HFFc6 (cell line): ENCODE measurements at regions not wholly inside any gene's neighbourhood (a gene's known extent, or its start where the extent isn't known, plus 50 kb on each side); places are given as distances from the start of the nearest gene placed in this dataset.

Experiments used
- DNase-seq: peaks from one replicate; pipeline ENCODE4 v3.0.0-alpha.2; 2018
- H3K27ac Mint-ChIP-seq: 2 replicates; pipeline ENCODE4 v1.8.0; 2020; ENCODE audit warnings: mild to moderate bottlenecking, mixed read lengths
- H3K27me3 Mint-ChIP-seq: 2 replicates; pipeline ENCODE4 v1.8.0; 2021; ENCODE audit warnings: mild to moderate bottlenecking, moderate library complexity, mixed read lengths; ENCODE audit not compliant: insufficient read depth
- H3K36me3 Mint-ChIP-seq: 2 replicates; pipeline ENCODE4 v1.8.0; 2021; ENCODE audit warnings: low read depth, mixed read lengths
- H3K4me1 Mint-ChIP-seq: 2 replicates; pipeline ENCODE4 v1.8.0; 2020; ENCODE audit warnings: low read depth, mixed read lengths
- H3K4me3 Mint-ChIP-seq: 2 replicates; pipeline ENCODE4 v1.8.0; 2020; ENCODE audit warnings: mild to moderate bottlenecking, moderate library complexity, mixed read lengths
- H3K9me3 Mint-ChIP-seq: 2 replicates; pipeline ENCODE4 v1.8.0; 2020; ENCODE audit warnings: mild to moderate bottlenecking, mixed read lengths
- CTCF ChIP-seq: fragments of 200-600 bp; sonication (generic); IDR thresholded peaks from 2 replicates; pipeline ENCODE4 v1.5.0; 2021; ENCODE audit warnings: antibody characterized with exemption, mild to moderate bottlenecking

GRCh38 chr2:153808679-153809078 lies 63.0 kb upstream of the GALNT13 start:
- Mint-ChIP-seq H3K36me3 (no peaks in the 10 kb centered on the region), H3K9me3 (peaks cover 5% of the 10 kb centered on the region; the same call in 1 of the 2 replicates), H3K4me1 (no peaks in the 10 kb centered on the region), H3K4me3 (no peak overlapping the region), H3K27me3 (no peaks in the 10 kb centered on the region), H3K27ac (no peak overlapping the region)
- DNase-seq: no peak
- TF ChIP-seq CTCF: no peak

GRCh38 chr2:153811516-153811915 lies 60.2 kb upstream of the GALNT13 start:
- peaks cover 14% of the 10 kb centered on the region for H3K9me3 Mint-ChIP-seq
- H3K4me1 Mint-ChIP-seq: no peaks in the 10 kb centered on the region
- no peak for DNase-seq
- no peak for TF ChIP-seq CTCF
- no peaks in the 10 kb centered on the region for H3K36me3 Mint-ChIP-seq
- H3K4me3 Mint-ChIP-seq: no peak overlapping the region
- H3K27ac Mint-ChIP-seq: no peak overlapping the region
- no peaks in the 10 kb centered on the region for H3K27me3 Mint-ChIP-seq

DNA sequence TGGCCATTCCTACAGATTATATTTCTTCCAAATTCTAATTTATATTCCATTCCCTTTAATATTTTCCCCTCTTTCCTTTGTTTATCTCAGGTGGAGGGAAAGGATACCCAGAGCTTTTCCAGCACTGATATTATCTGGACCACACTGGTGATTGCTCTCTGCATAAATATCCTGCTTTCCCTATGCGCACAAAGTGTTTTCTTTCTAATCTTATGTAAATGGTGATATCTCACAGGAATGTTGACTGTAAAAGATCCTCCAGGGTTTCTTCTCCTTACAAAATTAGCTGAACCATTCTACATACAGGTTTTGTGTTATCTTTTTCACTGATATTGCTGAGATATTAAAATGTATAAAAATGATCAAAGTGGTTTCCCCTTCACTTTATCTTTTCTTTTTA lies 59.1 kb upstream of the GALNT13 start:
- Mint-ChIP-seq H3K9me3 (peaks cover 19% of the 10 kb centered on the region), H3K27me3 (no peaks in the 10 kb centered on the region), H3K36me3 (no peaks in the 10 kb centered on the region), H3K4me1 (no peaks in the 10 kb centered on the region), H3K4me3 (no peak overlapping the region), H3K27ac (no peak overlapping the region)
- no peak for DNase-seq
- no peak for TF ChIP-seq CTCF

GRCh38 chr2:153818242-153818641 lies 53.5 kb upstream of the GALNT13 start:
- H3K36me3 Mint-ChIP-seq: no peaks in the 10 kb centered on the region
- no peaks in the 10 kb centered on the region for H3K4me1 Mint-ChIP-seq
- H3K27ac Mint-ChIP-seq: no peak overlapping the region
- no peaks in the 10 kb centered on the region for H3K27me3 Mint-ChIP-seq
- H3K4me3 Mint-ChIP-seq: no peak overlapping the region
- no peak for DNase-seq
- TF ChIP-seq CTCF: no peak
- peaks cover 49% of the 10 kb centered on the region for H3K9me3 Mint-ChIP-seq

GRCh38 chr2:153819074-153819473 lies 52.6 kb upstream of the GALNT13 start:
- Mint-ChIP-seq H3K27me3 (no peaks in the 10 kb centered on the region), H3K36me3 (no peaks in the 10 kb centered on the region), H3K4me1 (no peaks in the 10 kb centered on the region), H3K9me3 (peaks cover 49% of the 10 kb centered on the region), H3K27ac (no peak overlapping the region), H3K4me3 (no peak overlapping the region)
- DNase-seq: no peak
- TF ChIP-seq CTCF: no peak

GRCh38 chr2:153819501-153819900 lies 52.2 kb upstream of the GALNT13 start:
- H3K4me3 Mint-ChIP-seq: no peak overlapping the region
- H3K27me3 Mint-ChIP-seq: no peaks in the 10 kb centered on the region
- no peaks in the 10 kb centered on the region for H3K4me1 Mint-ChIP-seq
- no peak for TF ChIP-seq CTCF
- no peak for DNase-seq
- peaks cover 47% of the 10 kb centered on the region for H3K9me3 Mint-ChIP-seq
- H3K27ac Mint-ChIP-seq: no peak overlapping the region
- no peaks in the 10 kb centered on the region for H3K36me3 Mint-ChIP-seq
